HCT116 (cell line): ENCODE measurements at regions not wholly inside any gene's neighbourhood (a gene's known extent, or its start where the extent isn't known, plus 50 kb on each side); places are given as distances from the start of the nearest gene placed in this dataset.

ENCODE experiments used
- ATAC-seq: fragments of 200-7000 bp; cut with Tn5 transposase; 2 replicates; pipeline ENCODE4 v1.9.1; 2020; ENCODE audit warnings: mild to moderate bottlenecking, moderate library complexity
- BruUV-seq: library from RNA; stranded (reverse); fragments of 400-500 nt; replicated peaks from 2 replicates; lab custom pipeline; 2021; lab: Mats Ljungman, UMichigan
- CTCF ChIA-PET: fragments of 300-600 bp; sonication (Branson Sonifier 250); formaldehyde crosslinking; loops from one replicate; lab custom pipeline; 2021; ENCODE audit warnings: antibody characterized with exemption; lab: Charles Lee
- POLR2A ChIA-PET: fragments of 300-600, 350-600 bp; sonication (Branson Sonifier 250); formaldehyde crosslinking; loops from one replicate; lab custom pipeline; 2021; ENCODE audit warnings: antibody characterized with exemption; lab: Charles Lee
- RAD21 ChIA-PET, 2 experiments: fragments of 300-600 bp; sonication (Branson Sonifier 250); formaldehyde crosslinking; loops; one replicate each; lab custom pipeline; 2023; ENCODE audit warnings: low total read pairs in 2 of 2; ENCODE audit not compliant: uncharacterized antibody in 2 of 2, unreplicated experiment in 2 of 2, low non-redundant PET in 1 of 2; lab: Charles Lee
- DNase-seq: peaks from one replicate; pipeline ENCODE4 v3.0.0-alpha.2; 2010; ENCODE audit warnings: low read depth, low spot score
- H2AFZ ChIP-seq: fragments of 200-600 bp; shearing (Covaris generic), sonication (generic); 2 replicates; pipeline ENCODE4 v1.6.1; 2017; ENCODE audit warnings: low read depth, mixed run types, mixed read lengths, antibody characterized with exemption, low read length; ENCODE audit not compliant: poor library complexity, severe bottlenecking
- H3K27ac ChIP-seq: 2 replicates; pipeline ENCODE4 v1.5.1; 2012; ENCODE audit warnings: low read depth, low read length
- H3K27me3 ChIP-seq: fragments of 200-600 bp; sonication (generic); 2 replicates; pipeline ENCODE4 v1.6.1; 2016; ENCODE audit warnings: mixed run types, low read length, mixed read lengths; ENCODE audit not compliant: insufficient read depth
- H3K36me3 ChIP-seq, 2 experiments: fragments of 200-500 bp in 1 of 2; fragments of 200-600 bp in 1 of 2; sonication (Bioruptor generic) in 1 of 2; sonication (generic) in 1 of 2; 2 replicates each; pipeline versions ENCODE4 v1.5.1 to v1.6.1; 2014 to 2016; ENCODE audit warnings: low read length in 2 of 2, inconsistent platforms in 1 of 2, mixed read lengths in 1 of 2, mixed run types in 1 of 2; ENCODE audit not compliant: insufficient read depth in 2 of 2, control insufficient read depth in 1 of 2
- H3K4me1 ChIP-seq, 2 experiments: fragments of 200-600 bp in 1 of 2; sonication (generic) in 1 of 2; 2 replicates each; pipeline versions ENCODE4 v1.5.1 to v1.6.1; 2012 to 2017; ENCODE audit warnings: low read length in 2 of 2, inconsistent platforms in 1 of 2, mild to moderate bottlenecking in 1 of 2, mixed read lengths in 1 of 2, mixed run types in 1 of 2, moderate library complexity in 1 of 2; ENCODE audit not compliant: insufficient read depth in 2 of 2, control insufficient read depth in 1 of 2
- H3K4me2 ChIP-seq: fragments of 200-600 bp; sonication (generic); 2 replicates; pipeline ENCODE4 v1.6.1; 2017; ENCODE audit warnings: mixed run types, low read length, mixed read lengths
- H3K4me3 ChIP-seq, 2 experiments: fragments of 200-600 bp in 1 of 2; sonication (generic) in 1 of 2; replicated peaks in 1 of 2; 2 replicates each; pipeline ENCODE4 v1.5.1; 2011 to 2016; ENCODE audit warnings: low read length in 2 of 2, control low read depth in 1 of 2, low read depth in 1 of 2, mild to moderate bottlenecking in 1 of 2, mixed read lengths in 1 of 2, mixed run types in 1 of 2
- H3K79me2 ChIP-seq: fragments of 200-600 bp; sonication (generic); 2 replicates; pipeline ENCODE4 v1.6.1; 2017; ENCODE audit warnings: mild to moderate bottlenecking, mixed run types, low read length, moderate library complexity, mixed read lengths; ENCODE audit not compliant: insufficient read depth
- H3K9ac ChIP-seq: fragments of 200-600 bp; sonication (generic); 2 replicates; pipeline ENCODE4 v1.6.1; 2016; ENCODE audit warnings: low read length, mixed read lengths
- H3K9me2 ChIP-seq: fragments of 200-600 bp; sonication (generic), shearing (Covaris generic); 2 replicates; pipeline ENCODE4 v1.6.1; 2017; ENCODE audit warnings: mixed run types, mild to moderate bottlenecking, moderate library complexity; ENCODE audit not compliant: insufficient read depth
- H3K9me3 ChIP-seq, 2 experiments: fragments of 200-500 bp in 1 of 2; fragments of 200-600 bp in 1 of 2; sonication (Bioruptor generic) in 1 of 2; sonication (generic) in 1 of 2; 2 replicates each; pipeline ENCODE4 v1.6.1; 2014 to 2017; ENCODE audit warnings: low read length in 2 of 2, mixed read lengths in 2 of 2, inconsistent platforms in 1 of 2, low read depth in 1 of 2, mild to moderate bottlenecking in 1 of 2, mixed run types in 1 of 2, moderate library complexity in 1 of 2; ENCODE audit not compliant: control insufficient read depth in 1 of 2, insufficient read depth in 1 of 2
- H4K20me1 ChIP-seq: fragments of 200-600 bp; sonication (generic), shearing (Covaris generic); 2 replicates; pipeline ENCODE4 v1.6.1; 2017; ENCODE audit warnings: mixed run types, mild to moderate bottlenecking, moderate library complexity; ENCODE audit not compliant: insufficient read depth
- CBX3 ChIP-seq: IDR thresholded peaks from 2 replicates; pipeline ENCODE4 v1.6.1; 2012; ENCODE audit warnings: low read depth
- ELF1 ChIP-seq: IDR thresholded peaks from 2 replicates; pipeline ENCODE4 v1.6.1; 2012; ENCODE audit warnings: low read depth, borderline replicate concordance
- EZH2 ChIP-seq: fragments of 200-600 bp; sonication (generic); IDR thresholded peaks from 2 replicates; pipeline ENCODE4 v1.6.1; 2017; ENCODE audit warnings: antibody characterized with exemption, mixed run types
- EZH2phosphoT487 ChIP-seq: fragments of 200-600 bp; IDR thresholded peaks from 2 replicates; pipeline ENCODE4 v1.6.1; 2018; ENCODE audit warnings: antibody characterized with exemption, borderline replicate concordance
- FOSL1 ChIP-seq: IDR thresholded peaks from 2 replicates; pipeline ENCODE4 v1.6.1; 2012; ENCODE audit warnings: low read depth
- JUND ChIP-seq: IDR thresholded peaks from 2 replicates; pipeline ENCODE4 v1.6.1; 2012
- POLR2A ChIP-seq: IDR thresholded peaks from 2 replicates; pipeline ENCODE4 v1.7.0; 2011; ENCODE audit warnings: borderline replicate concordance; ENCODE audit not compliant: insufficient read depth, insufficient read length; ENCODE audit errors: extremely low read depth
- POLR2AphosphoS5 ChIP-seq: IDR thresholded peaks from 2 replicates; pipeline ENCODE4 v1.6.1; 2011; ENCODE audit warnings: mild to moderate bottlenecking, low read depth, low read length, moderate library complexity
- RAD21 ChIP-seq: IDR thresholded peaks from 2 replicates; pipeline ENCODE4 v1.6.1; 2012; ENCODE audit warnings: low read depth, mild to moderate bottlenecking
- SRF ChIP-seq: IDR thresholded peaks from 2 replicates; pipeline ENCODE4 v1.6.1; 2012; ENCODE audit warnings: low read depth
- YY1 ChIP-seq: IDR thresholded peaks from 2 replicates; pipeline ENCODE4 v1.6.1; 2011; ENCODE audit warnings: low read length, low read depth, moderate library complexity, mild to moderate bottlenecking; ENCODE audit not compliant: insufficient replicate concordance; ENCODE audit errors: extremely low read depth
- ZNF274 ChIP-seq: fragments of 200-500 bp; sonication (Bioruptor generic); IDR thresholded peaks from 2 replicates; pipeline ENCODE4 v1.6.1; 2014; ENCODE audit warnings: mild to moderate bottlenecking, low read depth, low read length, inconsistent platforms
- intact Hi-C: fragments of 100-400 bp; cut with micrococcal nuclease; formaldehyde crosslinking; loops from 2 replicates; pipeline ENCODE4 v1.10.0; 2022
- TF ChIP-seq, protein P1 (sequence below), 3 experiments: fragments of 200-600 bp in 1 of 3; sonication (generic) in 1 of 3; IDR thresholded peaks in 2 of 3; conservative IDR thresholded peaks in 1 of 3; 2 replicates each; pipeline ENCODE4 v1.5.1; 2012 to 2017; ENCODE audit warnings: low read depth in 2 of 3, low read length in 2 of 3, antibody characterized with exemption in 1 of 3, borderline replicate concordance in 1 of 3, control low read depth in 1 of 3, mild to moderate bottlenecking in 1 of 3, mixed read lengths in 1 of 3, mixed run types in 1 of 3, moderate library complexity in 1 of 3; ENCODE audit not compliant: insufficient read depth in 1 of 3
- TF ChIP-seq, protein P2 (sequence below): IDR thresholded peaks from 2 replicates; pipeline ENCODE4 v1.6.1; 2012; ENCODE audit warnings: low read depth
- TF ChIP-seq, protein P3 (sequence below): IDR thresholded peaks from 2 replicates; pipeline ENCODE4 v1.6.1; 2012

DNA sequence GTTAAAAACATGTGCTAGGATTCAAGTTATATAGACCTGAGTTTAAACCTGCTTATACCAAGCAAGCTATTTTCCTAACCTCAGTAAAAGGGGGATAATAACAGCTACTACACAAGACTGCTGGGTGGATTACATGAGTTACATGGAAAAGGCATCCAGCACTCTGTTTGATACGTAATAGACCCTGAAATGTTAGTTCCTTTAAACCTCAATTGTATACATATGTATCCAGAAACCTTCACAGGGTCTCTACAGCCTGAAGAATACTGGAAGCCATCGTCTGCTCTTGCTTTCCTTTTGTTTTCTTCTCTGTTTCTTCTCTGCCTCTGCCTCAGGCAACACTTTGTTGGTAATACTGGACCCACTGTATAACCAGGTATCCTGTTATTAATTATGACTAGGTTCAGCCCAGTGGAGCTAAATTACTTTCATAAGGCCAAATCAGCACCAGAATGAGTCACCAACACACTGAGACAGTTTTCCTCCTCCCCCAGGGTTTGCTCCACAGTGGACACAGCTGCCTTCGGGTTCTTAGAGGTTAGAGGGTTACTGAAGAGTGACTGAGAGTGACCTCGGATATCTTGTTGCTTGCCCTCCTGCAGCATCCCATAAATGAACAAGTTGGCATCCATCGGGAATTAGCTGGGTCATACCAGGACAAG lies 127.1 kb downstream of the CAPZA3 start:
- H3K9me3 ChIP-seq = no peaks in the 10 kb centered on the region
- ATAC-seq (peak; percentile 46; the same call in 1 of the 2 replicates), DNase-seq (no peak)
- no peaks in the 10 kb centered on the region for H3K9me2 ChIP-seq
- peak overlapping the region; percentile 67 for H2AFZ ChIP-seq
- ChIA-PET POLR2A (no interaction called here), RAD21 (no interaction called here), CTCF (no interaction called here)
- no peak overlapping the region; the same call in 1 of the 2 replicates for H3K4me2 ChIP-seq
- no peaks in the 10 kb centered on the region for H3K27me3 ChIP-seq
- H4K20me1 ChIP-seq = no peaks in the 10 kb centered on the region
- no peak overlapping the region for H3K9ac ChIP-seq
- intact Hi-C loops = no loop called here
- H3K36me3 ChIP-seq = no peaks in the 10 kb centered on the region
- H3K4me1 ChIP-seq = peaks cover 0 to 6% of the 10 kb centered on the region in 2 experiments; a peak in 1 of 4 replicates
- H3K79me2 ChIP-seq = no peaks in the 10 kb centered on the region
- no peak for TF ChIP-seq ELF1
- TF ChIP-seq FOSL1 = 0 out of 2 replicates have a peak, but pooled peaks have one; percentile 5
- H3K27ac ChIP-seq = no peak overlapping the region
- H3K4me3 ChIP-seq = no peak overlapping the region
- BruUV-seq = no TSS peak

DNA sequence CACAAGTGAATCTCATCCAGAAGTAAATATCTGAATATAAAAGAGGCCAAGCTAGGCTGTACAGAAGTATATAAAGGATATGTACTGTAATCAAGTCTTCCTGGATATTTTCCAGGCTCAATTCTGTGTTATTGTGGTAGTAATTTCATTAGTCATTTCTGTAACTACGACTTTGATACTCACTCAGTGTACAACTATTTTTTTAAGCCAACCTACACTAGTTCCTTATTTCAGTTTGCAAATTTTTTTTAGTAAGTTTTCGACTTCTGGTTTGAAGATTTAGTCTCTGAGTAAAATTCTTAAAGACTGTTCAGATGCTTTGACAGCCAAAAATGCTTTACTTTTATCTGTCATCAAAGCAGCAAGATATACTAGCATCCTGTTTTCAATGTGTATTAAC lies 130.8 kb downstream of the CAPZA3 start:
- ATAC-seq (no peak), DNase-seq (no peak)
- no peak overlapping the region for H2AFZ ChIP-seq
- H3K4me1 ChIP-seq = peaks cover 0 to 6% of the 10 kb centered on the region in 2 experiments; a peak in 1 of 4 replicates
- H3K9me2 ChIP-seq = no peaks in the 10 kb centered on the region
- no peak overlapping the region for H3K27ac ChIP-seq
- H3K79me2 ChIP-seq = no peaks in the 10 kb centered on the region
- intact Hi-C loops = no loop called here
- H3K9ac ChIP-seq = no peak overlapping the region
- ChIA-PET POLR2A (no interaction called here), CTCF (no interaction called here), RAD21 (no interaction called here)
- no peak overlapping the region for H3K4me2 ChIP-seq
- H3K36me3 ChIP-seq = no peaks in the 10 kb centered on the region
- no peak overlapping the region for H3K4me3 ChIP-seq
- BruUV-seq = no TSS peak
- H3K9me3 ChIP-seq = no peaks in the 10 kb centered on the region
- H3K27me3 ChIP-seq = no peaks in the 10 kb centered on the region
- H4K20me1 ChIP-seq = no peaks in the 10 kb centered on the region
- TF ChIP-seq YY1 (no peak), EZH2 (no peak), EZH2phosphoT487 (no peak), FOSL1 (no peak), RAD21 (no peak), POLR2A (no peak), ZNF274 (no peak), ELF1 (no peak), POLR2AphosphoS5 (no peak), CBX3 (no peak), JUND (no peak), SRF (no peak)
- TF ChIP-seq, protein P1, sequence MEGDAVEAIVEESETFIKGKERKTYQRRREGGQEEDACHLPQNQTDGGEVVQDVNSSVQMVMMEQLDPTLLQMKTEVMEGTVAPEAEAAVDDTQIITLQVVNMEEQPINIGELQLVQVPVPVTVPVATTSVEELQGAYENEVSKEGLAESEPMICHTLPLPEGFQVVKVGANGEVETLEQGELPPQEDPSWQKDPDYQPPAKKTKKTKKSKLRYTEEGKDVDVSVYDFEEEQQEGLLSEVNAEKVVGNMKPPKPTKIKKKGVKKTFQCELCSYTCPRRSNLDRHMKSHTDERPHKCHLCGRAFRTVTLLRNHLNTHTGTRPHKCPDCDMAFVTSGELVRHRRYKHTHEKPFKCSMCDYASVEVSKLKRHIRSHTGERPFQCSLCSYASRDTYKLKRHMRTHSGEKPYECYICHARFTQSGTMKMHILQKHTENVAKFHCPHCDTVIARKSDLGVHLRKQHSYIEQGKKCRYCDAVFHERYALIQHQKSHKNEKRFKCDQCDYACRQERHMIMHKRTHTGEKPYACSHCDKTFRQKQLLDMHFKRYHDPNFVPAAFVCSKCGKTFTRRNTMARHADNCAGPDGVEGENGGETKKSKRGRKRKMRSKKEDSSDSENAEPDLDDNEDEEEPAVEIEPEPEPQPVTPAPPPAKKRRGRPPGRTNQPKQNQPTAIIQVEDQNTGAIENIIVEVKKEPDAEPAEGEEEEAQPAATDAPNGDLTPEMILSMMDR (IDR thresholded peaks at IDR 0.05 in 2 of 3, conservative IDR thresholded peaks at IDR 0.05 in 1 of 3; ENCODE audit: borderline replicate concordance in 1 of 3, insufficient read depth in 1 of 3, low read depth in 2 of 3, low read length in 2 of 3) = no peak
- TF ChIP-seq, protein P2, sequence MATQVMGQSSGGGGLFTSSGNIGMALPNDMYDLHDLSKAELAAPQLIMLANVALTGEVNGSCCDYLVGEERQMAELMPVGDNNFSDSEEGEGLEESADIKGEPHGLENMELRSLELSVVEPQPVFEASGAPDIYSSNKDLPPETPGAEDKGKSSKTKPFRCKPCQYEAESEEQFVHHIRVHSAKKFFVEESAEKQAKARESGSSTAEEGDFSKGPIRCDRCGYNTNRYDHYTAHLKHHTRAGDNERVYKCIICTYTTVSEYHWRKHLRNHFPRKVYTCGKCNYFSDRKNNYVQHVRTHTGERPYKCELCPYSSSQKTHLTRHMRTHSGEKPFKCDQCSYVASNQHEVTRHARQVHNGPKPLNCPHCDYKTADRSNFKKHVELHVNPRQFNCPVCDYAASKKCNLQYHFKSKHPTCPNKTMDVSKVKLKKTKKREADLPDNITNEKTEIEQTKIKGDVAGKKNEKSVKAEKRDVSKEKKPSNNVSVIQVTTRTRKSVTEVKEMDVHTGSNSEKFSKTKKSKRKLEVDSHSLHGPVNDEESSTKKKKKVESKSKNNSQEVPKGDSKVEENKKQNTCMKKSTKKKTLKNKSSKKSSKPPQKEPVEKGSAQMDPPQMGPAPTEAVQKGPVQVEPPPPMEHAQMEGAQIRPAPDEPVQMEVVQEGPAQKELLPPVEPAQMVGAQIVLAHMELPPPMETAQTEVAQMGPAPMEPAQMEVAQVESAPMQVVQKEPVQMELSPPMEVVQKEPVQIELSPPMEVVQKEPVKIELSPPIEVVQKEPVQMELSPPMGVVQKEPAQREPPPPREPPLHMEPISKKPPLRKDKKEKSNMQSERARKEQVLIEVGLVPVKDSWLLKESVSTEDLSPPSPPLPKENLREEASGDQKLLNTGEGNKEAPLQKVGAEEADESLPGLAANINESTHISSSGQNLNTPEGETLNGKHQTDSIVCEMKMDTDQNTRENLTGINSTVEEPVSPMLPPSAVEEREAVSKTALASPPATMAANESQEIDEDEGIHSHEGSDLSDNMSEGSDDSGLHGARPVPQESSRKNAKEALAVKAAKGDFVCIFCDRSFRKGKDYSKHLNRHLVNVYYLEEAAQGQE = no peak
- TF ChIP-seq, protein P3, sequence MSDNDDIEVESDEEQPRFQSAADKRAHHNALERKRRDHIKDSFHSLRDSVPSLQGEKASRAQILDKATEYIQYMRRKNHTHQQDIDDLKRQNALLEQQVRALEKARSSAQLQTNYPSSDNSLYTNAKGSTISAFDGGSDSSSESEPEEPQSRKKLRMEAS = no peak
